Right atrium auricular region (tissue), 2 donors: ENCODE measurements at regions not wholly inside any gene's neighbourhood (a gene's known extent, or its start where the extent isn't known, plus 50 kb on each side); places are given as distances from the start of the nearest gene placed in this dataset.
"Not testable (repeated sequence)": the region's sequence is repeated elsewhere in the genome, so short reads cannot be mapped to it uniquely, and the experiment has no call there.

Experiments used
- DNase-seq: peaks from one replicate; pipeline ENCODE4 v3.0.0-alpha.2; 2019; ENCODE audit warnings: low spot score
- H3K27ac ChIP-seq, 2 donors: fragments of 200-600 bp; sonication (generic); 1 replicate in 1 of 2; 2 replicates in 1 of 2; pipeline ENCODE4 v1.5.1; 2016 to 2019
- H3K27me3 ChIP-seq, 2 donors: fragments of 200-600 bp; sonication (generic); one replicate each; pipeline versions ENCODE4 v1.5.1 to v1.6.0; 2017 to 2019
- H3K36me3 ChIP-seq: fragments of 200-600 bp; sonication (generic); one replicate; pipeline ENCODE4 v1.5.1; 2016
- H3K4me1 ChIP-seq, 2 donors: fragments of 200-600 bp; sonication (generic); one replicate each; pipeline versions ENCODE4 v1.5.1 to v1.6.0; 2017 to 2019
- H3K4me3 ChIP-seq, 2 donors: fragments of 200-600 bp; sonication (generic); 1 replicate in 1 of 2; 2 replicates in 1 of 2; pipeline ENCODE4 v1.5.1; 2017 to 2019; ENCODE audit warnings: mild to moderate bottlenecking in 1 of 2, moderate library complexity in 1 of 2
- H3K9me3 ChIP-seq, 2 donors: fragments of 200-600 bp; sonication (generic); one replicate each; pipeline ENCODE4 v1.5.1; 2019
- CTCF ChIP-seq, 2 donors: fragments of 200-600 bp; sonication (generic); IDR thresholded peaks; one replicate each; pipeline ENCODE4 v1.5.1; 2019; ENCODE audit warnings: antibody characterized with exemption in 2 of 2

GRCh38 chr6:115159733-115160132 is 816.9 kb upstream of the HS3ST5 start:
- Histone ChIP-seq H3K4me1 (no peaks in the 10 kb centered on the region), H3K27me3 (no peaks in the 10 kb centered on the region), H3K4me3 (no peak overlapping the region), H3K9me3 (no peaks in the 10 kb centered on the region), H3K27ac (no peak overlapping the region), H3K36me3 (no peaks in the 10 kb centered on the region)
- no peak for DNase-seq
- TF ChIP-seq CTCF (IDR thresholded peaks at IDR 0.05), result no peak

- TF ChIP-seq CTCF (IDR thresholded peaks at IDR 0.05), result no peak
Observed at GRCh38 chr6:115137910-115138309, 795.1 kb upstream of the HS3ST5 start.

DNA sequence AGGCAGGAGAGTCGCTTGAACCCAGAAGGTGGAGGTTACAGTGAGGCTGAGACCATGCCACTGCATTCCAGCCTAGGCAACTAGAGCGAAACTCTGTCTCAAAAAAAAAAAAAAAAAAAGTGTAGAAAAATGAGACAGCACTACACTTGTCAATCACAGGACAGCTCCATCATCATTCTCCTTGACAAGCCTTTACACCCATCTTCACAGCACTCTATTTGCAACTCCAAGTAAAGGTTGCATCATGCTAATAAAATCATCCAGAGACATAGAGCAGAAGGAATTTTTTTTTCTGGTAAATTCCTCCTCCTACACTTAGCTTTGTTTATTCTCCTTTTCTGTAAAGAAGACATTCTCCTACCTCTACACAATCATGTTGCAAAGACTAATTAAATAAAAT is 791.0 kb upstream of the HS3ST5 start:
- Histone ChIP-seq H3K4me3 (no peak overlapping the region), H3K9me3 (no peaks in the 10 kb centered on the region), H3K36me3 (no peaks in the 10 kb centered on the region), H3K27me3 (no peaks in the 10 kb centered on the region), H3K4me1 (no peaks in the 10 kb centered on the region), H3K27ac (no peak overlapping the region)
- no peak for DNase-seq
- TF ChIP-seq CTCF (IDR thresholded peaks at IDR 0.05), result no peak

More at GRCh38 chr6:115137910-115138309, 795.1 kb upstream of the HS3ST5 start:
- Histone ChIP-seq H3K27me3 (no peaks in the 10 kb centered on the region), H3K27ac (no peak overlapping the region), H3K9me3 (no peaks in the 10 kb centered on the region), H3K4me3 (no peak overlapping the region), H3K36me3 (no peaks in the 10 kb centered on the region), H3K4me1 (no peaks in the 10 kb centered on the region)
- DNase-seq, result no peak

- DNase-seq, result no peak
- Histone ChIP-seq H3K27me3 (no peaks in the 10 kb centered on the region), H3K4me3 (no peak overlapping the region), H3K36me3 (no peaks in the 10 kb centered on the region), H3K27ac (no peak overlapping the region), H3K9me3 (no peaks in the 10 kb centered on the region), H3K4me1 (no peaks in the 10 kb centered on the region)
- no peak for TF ChIP-seq CTCF (IDR thresholded peaks at IDR 0.05)
Observed at GRCh38 chr6:115131709-115132490, 789.1 kb upstream of the HS3ST5 start.

DNA sequence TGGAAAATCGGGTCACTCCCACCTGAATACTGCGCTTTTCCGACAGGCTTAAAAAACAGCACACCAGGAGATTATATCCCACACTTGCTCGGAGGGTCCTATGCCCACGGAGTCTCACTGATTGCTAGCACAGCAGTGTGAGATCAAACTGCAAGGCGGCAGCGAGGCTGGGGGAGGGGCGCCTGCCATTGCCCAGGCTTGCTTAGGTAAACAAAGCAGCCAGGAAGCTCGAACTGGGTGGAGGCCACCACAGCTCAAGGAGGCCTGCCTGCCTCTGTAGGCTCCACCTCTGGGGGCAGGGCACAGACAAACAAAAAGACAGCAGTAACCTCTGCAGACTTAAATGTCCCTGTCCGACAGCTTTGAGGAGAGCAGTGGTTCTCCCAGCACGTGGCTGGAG is 778.7 kb upstream of the HS3ST5 start:
- H3K4me1 ChIP-seq, H3K27ac ChIP-seq, H3K9me3 ChIP-seq, H3K4me3 ChIP-seq, H3K36me3 ChIP-seq, H3K27me3 ChIP-seq, DNase-seq: not testable (repeated sequence)

GRCh38 chr6:115120391-115120790 is 777.6 kb upstream of the HS3ST5 start:
- H3K4me3 ChIP-seq, result no peak overlapping the region
- H3K27ac ChIP-seq, result no peak overlapping the region
- no peaks in the 10 kb centered on the region for H3K27me3 ChIP-seq
- no peak for TF ChIP-seq CTCF (IDR thresholded peaks at IDR 0.05)
- DNase-seq, result no peak
- no peaks in the 10 kb centered on the region for H3K36me3 ChIP-seq
- H3K4me1 ChIP-seq, result no peaks in the 10 kb centered on the region
- H3K9me3 ChIP-seq, result no peaks in the 10 kb centered on the region
